ENCODE measurements at regions not wholly inside any gene's neighbourhood (a gene's known extent, or its start where the extent isn't known, plus 50 kb on each side); places are given as distances from the start of the nearest gene placed in this dataset.

DNA sequence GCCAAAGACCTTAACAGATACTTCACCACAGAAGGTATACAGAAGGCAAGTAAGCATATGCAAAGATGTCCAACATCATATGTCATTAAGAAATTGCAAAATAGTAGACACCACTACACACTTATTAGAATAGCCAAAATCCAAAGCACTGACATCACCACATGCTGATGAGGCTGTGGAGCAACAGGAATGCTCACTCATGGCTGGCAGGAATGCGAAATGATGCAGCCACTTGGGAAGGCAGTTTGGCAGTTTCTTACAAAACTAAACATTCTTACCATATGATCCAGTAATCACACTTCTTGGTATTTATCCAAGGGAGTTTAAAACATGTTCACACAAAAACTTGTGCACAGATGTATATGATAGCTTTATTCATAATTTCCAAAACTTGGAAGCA, 261.2 kb upstream of the AJAP1 start:
- H3K4me3 ChIP-seq (ENCODE audit: low read depth, low read length), result no peak overlapping the region
- DNase-seq (ENCODE audit: low read depth), result no peak
- TF ChIP-seq, protein P1, sequence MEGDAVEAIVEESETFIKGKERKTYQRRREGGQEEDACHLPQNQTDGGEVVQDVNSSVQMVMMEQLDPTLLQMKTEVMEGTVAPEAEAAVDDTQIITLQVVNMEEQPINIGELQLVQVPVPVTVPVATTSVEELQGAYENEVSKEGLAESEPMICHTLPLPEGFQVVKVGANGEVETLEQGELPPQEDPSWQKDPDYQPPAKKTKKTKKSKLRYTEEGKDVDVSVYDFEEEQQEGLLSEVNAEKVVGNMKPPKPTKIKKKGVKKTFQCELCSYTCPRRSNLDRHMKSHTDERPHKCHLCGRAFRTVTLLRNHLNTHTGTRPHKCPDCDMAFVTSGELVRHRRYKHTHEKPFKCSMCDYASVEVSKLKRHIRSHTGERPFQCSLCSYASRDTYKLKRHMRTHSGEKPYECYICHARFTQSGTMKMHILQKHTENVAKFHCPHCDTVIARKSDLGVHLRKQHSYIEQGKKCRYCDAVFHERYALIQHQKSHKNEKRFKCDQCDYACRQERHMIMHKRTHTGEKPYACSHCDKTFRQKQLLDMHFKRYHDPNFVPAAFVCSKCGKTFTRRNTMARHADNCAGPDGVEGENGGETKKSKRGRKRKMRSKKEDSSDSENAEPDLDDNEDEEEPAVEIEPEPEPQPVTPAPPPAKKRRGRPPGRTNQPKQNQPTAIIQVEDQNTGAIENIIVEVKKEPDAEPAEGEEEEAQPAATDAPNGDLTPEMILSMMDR (conservative IDR thresholded peaks at IDR 0.05; ENCODE audit: low read depth, low read length), result no peak

DNA sequence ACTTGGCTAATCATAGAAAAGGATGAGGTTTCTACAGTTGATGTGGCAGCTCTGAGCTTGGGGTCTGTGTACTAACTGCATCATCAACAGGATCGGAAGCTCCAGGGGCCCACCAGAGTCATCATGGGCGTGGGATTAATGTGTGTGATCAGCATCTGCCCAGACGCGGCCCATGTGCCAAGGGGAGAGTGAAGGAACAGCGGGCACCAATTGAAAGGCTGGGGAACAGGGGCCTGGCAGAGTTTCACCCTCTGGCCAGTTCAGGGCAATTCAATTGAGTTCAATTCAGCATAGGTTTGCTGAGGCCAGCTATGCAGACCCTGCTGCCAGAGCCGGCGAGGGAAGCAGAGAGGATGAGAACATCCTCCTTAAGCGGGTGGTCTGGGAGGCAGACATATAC, 260.0 kb upstream of the AJAP1 start:
- TF ChIP-seq, protein P1 (conservative IDR thresholded peaks at IDR 0.05; ENCODE audit: low read depth, low read length), result no peak
- no peak for DNase-seq (ENCODE audit: low read depth)
- no peak overlapping the region for H3K4me3 ChIP-seq (ENCODE audit: low read depth, low read length)

DNA sequence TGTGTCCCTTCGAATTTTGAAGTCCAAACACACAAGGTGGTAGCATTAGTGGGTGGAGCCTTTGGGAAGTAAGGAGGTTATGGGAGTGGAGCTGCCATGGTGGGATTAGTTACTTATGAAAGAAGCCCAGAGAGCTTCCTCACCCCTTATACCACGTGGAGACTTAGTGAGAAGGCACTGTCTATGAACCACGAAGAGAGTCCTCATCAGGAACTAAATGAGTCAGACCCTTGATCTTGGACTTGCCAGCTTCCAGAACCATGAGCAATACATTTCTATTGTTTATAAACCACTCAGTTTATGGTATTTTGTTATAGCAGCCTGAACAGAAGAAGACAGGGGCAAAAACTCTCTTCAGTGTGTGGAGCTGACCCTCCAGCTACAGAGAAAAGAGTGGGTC, 259.3 kb upstream of the AJAP1 start:
- no peak overlapping the region for H3K4me3 ChIP-seq (ENCODE audit: low read depth, low read length)
- TF ChIP-seq, protein P1 (conservative IDR thresholded peaks at IDR 0.05; ENCODE audit: low read depth, low read length), result no peak
- no peak for DNase-seq (ENCODE audit: low read depth)

DNA sequence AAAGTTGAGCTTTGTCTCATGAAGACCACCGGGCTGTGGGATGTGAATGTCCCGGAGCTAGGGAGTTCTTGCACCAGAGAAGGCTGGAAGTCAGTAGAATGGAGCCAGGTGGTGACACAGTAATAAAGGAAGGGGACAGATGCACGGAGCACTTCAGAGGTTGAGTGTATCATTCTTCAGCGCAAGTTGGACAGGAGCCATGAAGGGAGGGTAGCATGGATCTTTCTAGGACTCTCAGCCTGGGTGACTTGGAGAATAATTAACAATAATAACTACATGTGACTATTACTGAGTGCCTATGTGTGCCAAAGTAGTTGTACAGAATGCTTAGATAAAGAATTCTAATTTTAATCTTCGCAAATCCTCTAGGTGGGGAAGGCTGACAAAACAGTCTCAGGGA, 258.7 kb upstream of the AJAP1 start:
- TF ChIP-seq, protein P1 (conservative IDR thresholded peaks at IDR 0.05; ENCODE audit: low read depth, low read length), result no peak
- no peak for DNase-seq (ENCODE audit: low read depth)
- no peak overlapping the region for H3K4me3 ChIP-seq (ENCODE audit: low read depth, low read length)

DNA sequence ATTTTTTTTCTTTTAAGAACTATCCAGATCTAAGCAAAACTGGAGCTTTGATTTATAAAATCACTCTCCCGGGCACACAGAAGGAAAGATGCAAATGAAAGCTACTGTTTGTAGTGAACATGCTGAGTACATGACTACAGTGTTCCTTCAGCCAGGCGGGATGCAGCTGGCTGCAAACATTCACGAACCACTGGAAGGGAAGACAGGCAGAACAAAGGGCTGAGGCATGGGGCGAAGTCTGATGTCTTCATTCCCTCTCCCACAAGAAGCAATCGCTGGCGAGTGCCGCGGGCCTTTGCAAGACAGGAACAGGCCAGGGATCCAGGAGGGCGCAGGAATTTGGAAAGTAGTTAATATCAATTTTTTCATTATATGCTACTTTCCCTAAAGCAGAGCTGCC, 257.9 kb upstream of the AJAP1 start:
- DNase-seq (ENCODE audit: low read depth), result no peak
- TF ChIP-seq, protein P1 (conservative IDR thresholded peaks at IDR 0.05; ENCODE audit: low read depth, low read length), result no peak
- H3K4me3 ChIP-seq (ENCODE audit: low read depth, low read length), result no peak overlapping the region

DNA sequence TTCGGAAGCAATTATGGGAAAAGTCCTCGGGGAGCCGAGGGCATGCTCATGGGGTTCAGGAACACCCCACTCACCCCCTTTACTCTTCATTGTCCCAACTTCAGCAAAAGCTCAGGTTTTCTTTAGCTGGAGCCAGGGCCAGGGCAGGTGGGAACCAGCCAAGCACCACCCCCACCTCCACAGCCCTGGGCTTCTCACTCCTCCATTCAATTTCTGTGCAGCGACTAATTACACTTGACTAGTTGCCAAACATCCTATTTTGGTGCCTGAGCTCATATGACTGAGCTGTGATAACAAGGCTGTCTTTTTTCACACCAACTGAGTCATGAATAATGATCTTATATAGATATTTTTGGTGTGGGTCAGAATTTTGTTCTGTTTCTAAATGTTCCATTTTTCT, 257.2 kb upstream of the AJAP1 start:
- TF ChIP-seq, protein P1 (conservative IDR thresholded peaks at IDR 0.05; ENCODE audit: low read depth, low read length), result no peak
- no peak overlapping the region for H3K4me3 ChIP-seq (ENCODE audit: low read depth, low read length)
- DNase-seq (ENCODE audit: low read depth), result no peak

DNA sequence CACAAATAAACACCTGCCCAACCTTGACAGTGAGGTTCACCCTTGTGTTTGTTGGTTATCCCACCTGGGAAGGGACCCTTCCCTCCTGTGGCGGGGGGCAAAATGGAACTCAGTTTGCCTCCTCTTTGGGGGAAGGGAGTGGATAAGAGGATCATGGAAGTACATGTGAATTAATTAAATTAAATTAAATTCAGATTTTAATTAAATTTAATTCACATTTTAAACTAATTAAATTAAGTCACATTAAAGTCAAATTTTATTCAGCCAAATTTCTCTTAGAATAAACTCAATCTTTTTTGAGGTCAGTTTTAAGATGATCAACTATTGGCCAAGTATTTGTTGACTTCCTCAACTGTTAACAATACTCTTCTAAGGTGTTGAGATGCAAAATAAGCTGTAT, 252.4 kb upstream of the AJAP1 start:
- no peak overlapping the region for H3K4me3 ChIP-seq (ENCODE audit: low read depth, low read length)
- TF ChIP-seq, protein P1 (conservative IDR thresholded peaks at IDR 0.05; ENCODE audit: low read depth, low read length), result no peak
- DNase-seq (ENCODE audit: low read depth), result no peak

Measured in choroid plexus epithelial cell (primary cell).